HG03520 (cell line): ENCODE measurements at regions not wholly inside any gene's neighbourhood (a gene's known extent, or its start where the extent isn't known, plus 50 kb on each side); places are given as distances from the start of the nearest gene placed in this dataset.

Experiments
- ATAC-seq: cut with Tn5 transposase; IDR thresholded peaks from one replicate; pipeline ENCODE4 v1.9.1; 2021; ENCODE audit warnings: mild to moderate bottlenecking, moderate library complexity; ENCODE audit not compliant: unreplicated experiment

- ATAC-seq: no peak
Observed at GRCh38 chr21:36554411-36555157, 74.7 kb upstream of the CLDN14 start.

- no peak for ATAC-seq
Observed at GRCh38 chr21:36555199-36555800, 75.4 kb upstream of the CLDN14 start.

- ATAC-seq: no peak
Observed at GRCh38 chr21:36557316-36557715, 77.4 kb upstream of the CLDN14 start.

GRCh38 chr21:36560933-36561575, 81.1 kb upstream of the CLDN14 start:
- no peak for ATAC-seq

GRCh38 chr21:36563341-36563926, 83.5 kb upstream of the CLDN14 start:
- ATAC-seq: no peak

GRCh38 chr21:36564647-36565046, 84.7 kb upstream of the CLDN14 start:
- ATAC-seq: no peak

GRCh38 chr21:36565540-36565939, 85.6 kb upstream of the CLDN14 start:
- no peak for ATAC-seq

GRCh38 chr21:36566644-36567043, 86.7 kb upstream of the CLDN14 start:
- no peak for ATAC-seq

GRCh38 chr21:36567216-36567885, 87.4 kb upstream of the CLDN14 start:
- ATAC-seq: no peak

- ATAC-seq: no peak
Observed at GRCh38 chr21:36569511-36569910, 89.6 kb upstream of the CLDN14 start.

- no peak for ATAC-seq
Observed at GRCh38 chr21:36571556-36571955, 91.6 kb upstream of the CLDN14 start.

- ATAC-seq: no peak
Observed at GRCh38 chr21:36572039-36572438, 92.1 kb upstream of the CLDN14 start.

- ATAC-seq: no peak
Observed at GRCh38 chr21:36575306-36575705, 95.4 kb upstream of the CLDN14 start.

GRCh38 chr21:36576441-36576840, 96.5 kb upstream of the CLDN14 start:
- ATAC-seq: no peak

GRCh38 chr21:36579898-36580297, 100.0 kb upstream of the CLDN14 start:
- ATAC-seq: no peak

- no peak for ATAC-seq
Observed at GRCh38 chr21:36582271-36582670, 102.3 kb upstream of the CLDN14 start.

- ATAC-seq: no peak
Observed at GRCh38 chr21:36583591-36583990, 103.7 kb upstream of the CLDN14 start.

- ATAC-seq: no peak
Observed at GRCh38 chr21:36584980-36585940, 105.3 kb upstream of the CLDN14 start.

GRCh38 chr21:36587388-36587787, 107.5 kb upstream of the CLDN14 start:
- ATAC-seq: no peak

GRCh38 chr21:36589352-36589971, 109.5 kb upstream of the SIM2 start:
- ATAC-seq: no peak
